DMS153 (cell line): ENCODE measurements at regions not wholly inside any gene's neighbourhood (a gene's known extent, or its start where the extent isn't known, plus 50 kb on each side); places are given as distances from the start of the nearest gene placed in this dataset.

Source experiments
- DNase-seq: peaks from one replicate; lab custom pipeline; 2025; lab: John Stamatoyannopoulos, UW

GRCh38 chr1:234989479-234990327 is 138.9 kb downstream of the TOMM20 start:
- no peak for DNase-seq

- no peak for DNase-seq
Observed at GRCh38 chr1:234989019-234989418, 139.6 kb downstream of the TOMM20 start.

GRCh38 chr1:234988536-234988935 is 140.1 kb downstream of the TOMM20 start:
- DNase-seq, result no peak

- DNase-seq, result no peak
Observed at GRCh38 chr1:234988155-234988517, 140.5 kb downstream of the TOMM20 start.

- DNase-seq, result no peak
Observed at GRCh38 chr1:234987415-234988154, 141.1 kb downstream of the TOMM20 start.

DNA sequence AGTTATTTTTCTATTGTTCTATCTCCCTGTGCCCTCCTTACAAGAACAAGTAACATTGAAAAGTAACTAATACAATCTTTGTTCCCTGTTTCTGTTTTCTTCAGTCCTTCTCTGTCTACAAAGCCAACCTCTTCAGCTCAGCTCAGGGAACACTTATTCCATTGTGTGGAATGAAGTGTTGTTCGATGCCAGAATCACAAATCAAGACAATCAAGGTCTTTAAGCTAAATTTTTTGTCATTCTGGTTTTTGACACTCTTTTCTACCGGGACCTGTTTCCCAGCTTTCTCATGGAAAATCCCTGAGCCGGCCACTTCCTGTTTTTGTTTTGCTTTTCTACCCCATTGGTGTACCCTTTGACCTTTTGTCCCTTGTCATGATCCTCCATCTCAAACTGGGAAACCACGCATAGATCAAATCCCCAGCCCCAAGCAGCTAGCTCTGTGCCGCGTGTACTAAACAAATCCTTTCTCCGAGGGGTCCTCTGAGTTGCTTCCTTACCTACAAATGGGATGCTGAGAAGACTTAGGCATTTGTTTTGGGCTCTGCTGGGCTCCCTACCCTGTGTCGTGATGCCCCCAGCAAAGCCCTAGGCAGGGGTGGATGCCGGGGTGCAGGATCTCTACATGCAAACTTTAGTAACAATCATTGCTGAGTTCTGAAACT is 141.8 kb downstream of the TOMM20 start:
- no peak for DNase-seq

DNA sequence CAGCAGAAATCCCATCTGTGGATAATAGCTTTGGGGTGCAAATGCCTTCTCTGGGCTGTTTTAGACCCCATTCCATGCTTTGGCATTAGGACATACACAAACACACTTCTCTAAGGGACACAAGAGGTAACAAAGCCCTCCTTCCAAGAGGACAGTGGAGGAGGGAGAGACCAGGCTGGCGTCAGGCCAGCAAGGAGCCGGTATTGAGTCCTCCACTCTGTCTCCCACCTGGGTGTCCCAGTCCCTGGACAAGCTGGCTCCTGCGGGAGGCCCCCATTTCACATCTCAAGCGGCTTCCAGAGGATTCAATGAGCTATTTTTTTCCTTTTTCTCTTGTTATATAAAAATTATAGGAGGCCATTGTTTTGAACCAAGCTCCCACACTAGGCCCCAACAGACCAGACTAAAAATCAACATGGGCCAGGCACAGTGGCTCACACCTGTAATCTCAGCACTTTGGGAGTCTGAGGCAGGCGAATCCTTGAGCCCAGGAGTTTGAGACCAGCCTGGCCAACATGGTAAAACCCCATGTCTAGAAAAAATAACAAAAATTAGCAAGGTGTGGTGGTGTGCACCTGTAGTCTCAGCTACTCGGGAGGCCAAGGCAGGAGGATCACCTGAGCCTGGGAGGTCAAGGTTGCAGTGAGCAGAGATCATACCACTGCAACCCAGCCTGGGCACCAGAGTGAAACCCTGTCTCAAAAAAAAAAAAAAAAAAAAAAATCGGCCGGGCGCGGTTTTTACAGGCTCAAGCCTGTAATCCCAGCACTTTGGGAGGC is 142.9 kb downstream of the TOMM20 start:
- no peak for DNase-seq

DNA sequence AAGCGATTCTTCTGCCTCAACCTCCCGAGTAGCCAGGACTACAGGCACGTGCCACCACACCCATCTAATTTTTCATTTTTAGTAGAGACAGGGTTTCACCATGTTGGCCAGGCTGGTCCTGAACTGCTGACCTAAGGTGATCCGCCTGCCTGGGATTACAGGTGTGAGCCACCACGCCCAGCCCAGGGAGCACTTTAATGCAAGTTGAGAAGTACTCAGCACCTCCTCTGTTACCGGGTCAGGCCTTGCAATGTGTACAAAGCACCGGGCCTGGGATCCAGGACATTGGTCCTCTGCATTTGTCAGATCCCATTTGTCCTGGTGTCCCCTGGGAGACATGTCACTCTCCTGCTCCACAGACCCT is 143.6 kb downstream of the TOMM20 start:
- DNase-seq, result no peak

DNA sequence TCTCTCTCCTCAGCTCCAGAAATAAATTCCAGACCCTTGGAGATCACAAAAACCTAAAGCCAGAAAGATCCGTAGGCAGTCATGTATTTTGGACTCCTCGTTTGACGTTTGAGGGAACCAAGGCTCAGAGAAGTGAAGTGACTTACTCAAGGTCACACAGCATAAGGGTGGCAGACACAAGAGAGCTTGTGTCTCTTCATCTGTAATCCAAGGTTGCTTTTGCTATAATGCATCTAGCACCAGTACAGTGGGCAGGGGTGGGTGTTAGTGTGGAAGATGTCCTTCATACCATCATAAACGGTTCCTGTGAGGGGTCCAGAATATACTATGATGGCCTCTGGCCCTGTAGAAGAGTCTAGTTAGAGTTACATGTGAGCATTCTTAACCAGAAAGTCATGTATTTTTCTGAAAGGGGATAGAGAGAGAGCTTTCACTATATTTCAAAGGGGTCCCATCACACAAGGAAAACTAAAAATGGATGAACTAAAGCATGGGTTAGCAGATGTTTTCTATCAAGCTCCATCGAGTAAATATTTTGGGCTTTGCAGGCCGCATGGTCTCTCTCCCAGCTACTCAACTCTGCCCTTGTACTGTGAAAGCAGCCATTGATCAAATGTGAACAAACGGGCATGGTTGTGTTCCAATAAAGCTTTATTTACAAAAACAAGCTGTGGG is 144.9 kb downstream of the TOMM20 start:
- DNase-seq, result no peak

- DNase-seq, result no peak
Observed at GRCh38 chr1:234981758-234982157, 146.9 kb downstream of the TOMM20 start.

DNA sequence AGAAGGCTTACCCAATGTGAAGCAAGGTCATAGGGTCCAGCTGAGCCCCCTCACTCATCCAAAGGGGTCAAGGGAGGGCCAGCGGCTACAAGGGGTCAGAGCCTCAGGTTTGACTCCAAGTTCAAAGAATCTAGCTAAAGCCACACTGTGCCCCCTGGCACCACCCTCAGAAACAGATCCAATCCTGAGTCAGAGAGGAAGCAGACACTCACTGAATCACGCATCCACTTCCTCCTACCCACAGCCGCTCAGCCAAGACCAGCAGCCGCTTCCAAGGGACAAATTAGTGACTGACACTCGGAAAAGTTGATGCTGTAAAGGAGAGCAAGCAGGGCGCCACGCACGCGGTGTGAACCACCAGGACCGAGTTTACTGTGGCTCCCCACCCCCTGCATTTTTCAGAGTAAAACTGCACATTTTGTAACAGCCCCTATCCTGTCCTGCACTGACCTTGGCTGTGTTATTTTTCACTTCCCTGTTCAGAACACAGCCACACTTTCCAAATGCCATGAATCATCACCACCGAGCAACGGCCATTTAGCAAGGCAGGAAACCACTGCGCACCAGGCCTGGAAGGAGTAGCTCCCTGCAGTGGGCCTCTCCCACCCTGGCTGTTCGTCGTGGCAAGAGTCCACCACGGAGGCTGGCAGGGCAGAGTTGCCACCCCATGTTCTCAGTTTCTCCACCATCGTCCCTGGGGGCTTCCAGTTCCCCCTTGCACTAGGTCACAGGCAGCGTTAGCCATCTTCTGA is 147.8 kb downstream of the TOMM20 start:
- no peak for DNase-seq

- no peak for DNase-seq
Observed at GRCh38 chr1:234980291-234980644, 148.4 kb downstream of the TOMM20 start.

- DNase-seq, result no peak
Observed at GRCh38 chr1:234979296-234980279, 149.0 kb downstream of the TOMM20 start.

DNA sequence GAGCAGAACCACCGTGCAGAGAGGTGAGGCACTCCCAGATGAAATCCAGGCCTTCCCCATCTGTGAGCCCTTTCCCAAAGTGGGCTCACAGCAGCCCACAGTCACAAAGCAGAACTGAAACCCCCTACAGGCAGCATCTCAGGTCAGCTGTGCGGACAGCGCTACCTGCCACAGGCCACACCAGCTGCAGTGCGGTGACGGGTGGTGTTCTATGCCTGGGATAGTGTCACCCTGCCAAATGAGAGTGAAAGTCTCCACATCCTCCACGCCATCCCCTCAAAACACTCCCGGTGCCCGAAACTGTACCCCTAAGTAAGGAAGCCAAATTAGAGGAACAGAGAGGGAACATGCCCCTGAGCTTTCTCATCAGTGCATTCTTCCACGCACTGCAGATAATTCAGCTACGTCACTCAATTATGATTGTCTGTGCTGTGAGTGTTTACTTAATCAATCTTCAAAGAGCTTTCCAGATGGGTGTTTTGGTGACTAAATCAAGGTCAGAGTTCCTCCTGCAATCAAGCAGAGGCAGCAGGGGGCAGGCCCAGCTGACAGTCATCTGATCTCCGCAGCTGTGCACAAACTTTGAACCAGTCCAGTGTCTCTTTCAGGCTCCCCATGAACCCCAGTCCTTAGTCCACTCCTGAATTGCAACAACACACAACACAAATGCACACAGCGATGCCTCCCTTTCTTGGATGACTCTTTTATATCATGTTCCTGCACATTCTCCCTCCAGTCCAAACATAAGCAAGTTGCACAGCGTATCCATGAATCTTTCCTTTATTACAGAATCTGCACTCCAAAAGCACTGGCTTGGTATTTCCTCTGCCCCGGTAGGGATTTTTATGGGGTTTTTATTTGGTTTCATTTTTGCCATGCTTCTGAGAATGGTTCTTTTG is 150.0 kb downstream of the TOMM20 start:
- DNase-seq, result no peak

DNA sequence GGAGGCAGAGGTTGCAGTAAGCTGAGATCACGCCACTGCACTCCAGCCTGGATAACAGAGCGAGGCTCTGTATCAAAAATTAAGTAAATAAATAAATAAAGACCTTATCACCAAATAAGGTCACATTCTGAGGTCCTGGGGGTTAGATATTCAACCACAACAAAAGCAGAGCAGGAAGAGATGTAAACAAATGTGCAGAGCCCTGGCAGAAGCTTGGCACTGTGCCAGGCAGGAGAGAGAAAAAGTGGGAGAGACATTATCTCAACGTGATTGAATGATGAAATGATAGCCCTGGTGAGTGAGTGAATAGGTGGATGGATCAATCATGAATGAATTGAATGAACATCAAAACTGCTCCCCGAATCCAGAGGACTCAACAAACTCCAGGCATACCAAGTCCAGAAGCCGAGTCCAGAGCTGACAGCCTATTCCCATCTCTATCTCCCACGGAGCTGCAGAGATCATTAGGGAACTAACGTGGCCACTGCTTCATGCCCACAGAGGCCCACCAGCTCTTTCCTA is 150.7 kb downstream of the TOMM20 start:
- DNase-seq, result peak; percentile 64

- DNase-seq, result no peak
Observed at GRCh38 chr1:234976861-234977680, 151.6 kb downstream of the TOMM20 start.
